GM12873 (cell line): ENCODE measurements at regions not wholly inside any gene's neighbourhood (a gene's known extent, or its start where the extent isn't known, plus 50 kb on each side); places are given as distances from the start of the nearest gene placed in this dataset.

Experiments
- TF ChIP-seq, protein P1 (sequence below): IDR thresholded peaks from 2 replicates; pipeline ENCODE4 v1.5.1; 2012; ENCODE audit warnings: low read depth, mild to moderate bottlenecking, moderate library complexity, low read length, control low read depth; ENCODE audit not compliant: insufficient read depth; ENCODE audit errors: missing control alignments

DNA sequence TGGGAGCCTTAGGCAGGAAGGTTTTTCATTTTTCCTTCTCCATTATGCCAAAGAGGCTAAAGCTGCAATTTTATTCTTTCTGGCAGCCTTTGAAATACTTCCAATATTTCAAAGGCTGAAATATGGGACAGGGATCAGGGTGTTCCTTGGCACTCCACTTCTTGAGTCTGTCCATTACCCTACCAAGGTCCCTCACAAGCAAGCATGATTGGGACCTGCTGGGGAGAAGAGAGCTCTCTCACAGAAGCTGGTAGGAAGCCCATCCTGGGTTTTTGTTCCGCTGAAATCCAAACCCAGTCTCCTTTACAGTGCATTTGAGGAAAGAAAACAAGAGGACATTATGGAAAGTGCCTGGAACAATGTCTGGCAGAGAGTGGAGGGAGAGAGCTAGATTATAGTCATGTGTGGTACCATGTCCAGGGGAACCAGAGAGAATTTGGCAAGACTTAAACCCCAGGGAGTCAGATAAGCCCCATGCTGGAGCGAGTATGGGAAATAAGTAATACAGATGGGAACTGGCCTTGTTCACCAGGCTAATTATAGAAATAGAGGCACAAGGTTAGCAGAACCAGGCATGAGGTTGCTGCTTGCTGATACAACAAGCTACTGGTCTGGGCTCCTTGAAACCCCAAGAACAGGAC, 104.7 kb downstream of the LSM5 start:
- TF ChIP-seq, protein P1, sequence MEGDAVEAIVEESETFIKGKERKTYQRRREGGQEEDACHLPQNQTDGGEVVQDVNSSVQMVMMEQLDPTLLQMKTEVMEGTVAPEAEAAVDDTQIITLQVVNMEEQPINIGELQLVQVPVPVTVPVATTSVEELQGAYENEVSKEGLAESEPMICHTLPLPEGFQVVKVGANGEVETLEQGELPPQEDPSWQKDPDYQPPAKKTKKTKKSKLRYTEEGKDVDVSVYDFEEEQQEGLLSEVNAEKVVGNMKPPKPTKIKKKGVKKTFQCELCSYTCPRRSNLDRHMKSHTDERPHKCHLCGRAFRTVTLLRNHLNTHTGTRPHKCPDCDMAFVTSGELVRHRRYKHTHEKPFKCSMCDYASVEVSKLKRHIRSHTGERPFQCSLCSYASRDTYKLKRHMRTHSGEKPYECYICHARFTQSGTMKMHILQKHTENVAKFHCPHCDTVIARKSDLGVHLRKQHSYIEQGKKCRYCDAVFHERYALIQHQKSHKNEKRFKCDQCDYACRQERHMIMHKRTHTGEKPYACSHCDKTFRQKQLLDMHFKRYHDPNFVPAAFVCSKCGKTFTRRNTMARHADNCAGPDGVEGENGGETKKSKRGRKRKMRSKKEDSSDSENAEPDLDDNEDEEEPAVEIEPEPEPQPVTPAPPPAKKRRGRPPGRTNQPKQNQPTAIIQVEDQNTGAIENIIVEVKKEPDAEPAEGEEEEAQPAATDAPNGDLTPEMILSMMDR: no peak

DNA sequence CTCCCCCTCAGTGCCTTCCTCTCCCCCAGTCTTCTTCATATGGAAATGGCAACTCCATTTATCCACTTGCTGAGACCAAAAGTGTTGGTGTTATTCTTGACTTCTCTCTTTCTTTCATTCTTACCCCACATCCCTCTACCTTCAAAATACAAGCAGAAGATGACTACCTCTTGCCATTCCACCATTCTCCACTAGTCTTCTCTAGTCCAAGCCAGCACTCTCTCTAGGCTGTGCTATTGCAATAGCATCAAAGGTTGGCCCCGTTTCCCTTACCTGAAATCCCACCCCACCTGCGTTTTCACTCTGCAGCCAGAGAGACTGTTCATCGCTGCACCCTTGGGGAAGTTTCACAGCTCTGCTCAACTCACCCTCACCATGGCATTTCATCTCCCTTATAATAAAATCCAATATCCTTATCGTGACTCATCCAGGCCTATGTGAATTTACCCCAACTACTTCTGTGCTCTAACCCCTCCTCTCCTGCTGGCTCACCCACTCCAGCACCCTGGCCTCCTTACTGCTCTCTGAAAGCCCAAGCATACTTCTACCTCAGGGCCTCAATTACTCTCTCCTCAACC, 109.1 kb downstream of the LSM5 start:
- TF ChIP-seq, protein P1: peak; percentile 34

DNA sequence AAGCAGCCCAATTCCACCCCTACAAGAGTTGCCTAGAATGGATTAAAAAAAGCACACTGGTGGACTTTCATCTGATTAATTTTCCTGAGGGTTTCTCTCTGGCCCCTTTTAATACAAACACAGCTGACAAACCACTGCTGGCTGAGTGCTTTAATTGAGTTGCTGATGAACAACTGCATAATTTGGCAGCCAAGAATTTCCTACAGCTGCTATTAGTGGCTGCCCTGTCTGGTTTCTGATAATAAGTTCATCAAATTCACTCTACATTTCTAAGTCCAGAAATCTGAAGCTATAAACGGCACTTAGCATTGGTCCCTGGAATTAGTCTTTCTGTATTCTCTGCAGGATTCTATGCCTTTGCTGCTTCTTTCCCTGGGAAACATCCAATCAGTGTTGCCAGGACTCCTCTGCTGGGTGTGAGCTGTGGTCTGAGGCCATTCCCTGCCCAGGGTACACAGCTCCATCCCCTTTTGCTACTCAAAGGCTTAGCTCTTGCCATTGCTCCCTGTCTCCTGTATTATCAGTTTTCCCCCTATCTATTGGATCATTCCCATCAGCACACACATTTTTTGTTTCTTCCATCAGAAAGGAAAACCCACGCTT, 110.6 kb downstream of the LSM5 start:
- TF ChIP-seq, protein P1: no peak

DNA sequence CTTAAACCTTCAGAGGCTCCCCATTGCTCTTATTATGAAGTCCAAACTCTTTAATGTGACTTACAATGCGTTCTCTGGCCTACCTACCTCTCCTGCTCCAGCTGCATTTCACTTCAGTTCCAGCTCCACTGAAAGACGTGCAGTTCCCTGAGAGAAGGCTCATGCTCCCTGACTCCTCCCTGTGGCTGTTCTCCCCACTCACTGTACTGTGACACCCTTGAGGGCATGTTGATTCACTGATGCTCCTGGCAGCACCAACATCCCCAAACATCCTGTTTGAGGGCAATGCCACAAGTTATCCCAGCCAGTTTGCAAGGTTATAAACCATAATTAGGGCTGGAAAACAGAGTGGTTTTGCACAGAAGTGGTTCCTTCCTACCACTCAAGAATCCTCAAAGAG, 111.2 kb downstream of the LSM5 start:
- TF ChIP-seq, protein P1: no peak

DNA sequence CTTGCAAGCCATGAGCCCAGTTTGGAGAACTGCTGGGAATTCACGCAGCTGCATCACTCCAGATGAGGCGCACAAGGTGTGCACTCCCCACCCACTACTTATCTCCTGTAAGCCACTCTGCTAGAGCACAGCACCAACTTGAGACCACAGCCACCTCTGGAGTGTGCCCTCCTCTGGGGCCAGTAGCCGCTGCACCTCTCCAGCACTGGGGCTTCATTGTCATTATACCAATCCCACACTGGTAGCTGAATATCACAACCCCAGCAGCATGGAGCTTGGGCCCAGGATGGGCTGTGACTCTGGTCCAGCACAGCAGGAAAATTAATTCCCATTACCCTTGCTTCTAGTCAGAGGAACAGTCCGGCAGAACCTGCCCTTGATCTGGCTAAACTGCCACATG, 125.6 kb downstream of the LSM5 start:
- TF ChIP-seq, protein P1: no peak

DNA sequence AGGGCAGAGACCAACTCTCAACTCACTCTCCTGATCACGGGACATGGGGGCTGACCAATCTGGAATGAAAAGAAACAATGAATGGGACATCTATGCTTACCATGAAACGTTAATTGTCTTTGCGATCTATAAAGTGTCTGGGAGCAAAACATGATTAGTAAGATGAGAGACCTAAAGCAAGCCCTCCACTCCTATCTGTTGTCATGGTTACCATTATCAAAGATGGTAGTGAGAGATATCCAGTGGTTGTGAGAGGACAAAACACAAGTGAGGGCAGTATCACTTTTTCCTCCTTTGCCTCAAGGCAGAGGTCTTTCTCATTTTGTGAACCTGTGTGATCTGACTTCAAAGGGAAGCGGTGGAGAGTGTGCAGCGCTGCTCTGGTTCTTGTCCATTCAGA, 130.1 kb downstream of the LSM5 start:
- TF ChIP-seq, protein P1: no peak

DNA sequence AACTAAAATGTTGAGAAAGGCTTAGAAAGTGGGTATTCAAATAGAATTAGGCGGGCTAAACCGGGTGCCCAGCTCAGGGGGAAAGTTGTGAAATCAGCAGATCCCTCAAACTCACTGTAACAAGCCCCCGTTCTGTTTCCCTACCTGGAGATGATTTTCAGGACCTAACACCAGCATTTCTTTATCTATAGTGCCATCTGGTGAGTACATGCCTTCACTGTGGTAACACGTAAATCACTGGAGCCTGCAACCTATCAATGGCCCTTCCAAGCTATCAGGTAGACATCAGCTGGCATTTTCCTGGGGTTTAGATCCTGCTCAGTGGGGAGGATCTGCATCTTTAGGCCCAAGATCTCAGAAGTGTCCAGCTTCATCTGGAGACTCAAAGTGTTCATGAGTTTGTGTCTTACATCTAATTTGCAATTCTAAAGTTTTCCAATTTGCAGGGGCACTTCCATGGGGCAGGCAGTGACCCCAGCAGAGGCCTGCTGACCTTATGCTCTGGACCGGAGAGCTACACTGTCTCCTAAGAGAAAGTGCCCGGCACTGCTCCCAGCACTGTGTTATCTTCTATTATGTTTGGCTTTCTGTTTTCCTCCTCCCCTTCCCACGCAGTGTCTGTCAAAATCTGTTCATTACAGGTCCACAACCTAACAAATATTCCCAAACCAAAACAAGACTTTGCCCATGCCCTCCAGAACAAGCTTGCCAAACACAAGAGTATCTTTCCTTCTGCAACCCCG, 132.5 kb downstream of the LSM5 start:
- TF ChIP-seq, protein P1: peak; percentile 33
